Astrocyte of the cerebellum (primary cell): ENCODE measurements at regions not wholly inside any gene's neighbourhood (a gene's known extent, or its start where the extent isn't known, plus 50 kb on each side); places are given as distances from the start of the nearest gene placed in this dataset.

Experiments used
- DNase-seq: peaks from one replicate; pipeline ENCODE4 v3.0.0-alpha.2; 2011; ENCODE audit warnings: low read depth
- H3K4me3 ChIP-seq: 2 replicates; pipeline ENCODE4 v1.5.1; 2011; ENCODE audit warnings: mild to moderate bottlenecking, low read depth, low read length, moderate library complexity
- CTCF ChIP-seq: IDR thresholded peaks from 2 replicates; pipeline ENCODE4 v1.5.1; 2012; ENCODE audit warnings: low read length, low read depth, moderate library complexity, mild to moderate bottlenecking; ENCODE audit errors: missing control alignments
- in situ Hi-C: cut with HindIII; loops from 2 replicates; pipeline ENCODE4 v1.10.0; 2017; ENCODE audit warnings: low sequenced_read_pairs

- in situ Hi-C loops = no loop called here
- no peak for TF ChIP-seq CTCF
- H3K4me3 ChIP-seq = no peak overlapping the region
- DNase-seq = no peak
Measured at GRCh38 chr12:43665091-43665490, 93.5 kb downstream of the PUS7L start.

GRCh38 chr12:43662736-43663135 is 95.9 kb downstream of the PUS7L start:
- in situ Hi-C loops = no loop called here
- DNase-seq = no peak
- TF ChIP-seq CTCF = no peak

GRCh38 chr12:43655586-43655985 is 103.0 kb downstream of the PUS7L start:
- TF ChIP-seq CTCF = no peak
- DNase-seq = peak; percentile 36
- in situ Hi-C loops = no loop called here

More at GRCh38 chr12:43662736-43663135, 95.9 kb downstream of the PUS7L start:
- no peak overlapping the region for H3K4me3 ChIP-seq

GRCh38 chr12:43653917-43654316 is 101.9 kb upstream of the ADAMTS20 start:
- TF ChIP-seq CTCF = no peak
- no peak overlapping the region for H3K4me3 ChIP-seq
- no peak for DNase-seq
- in situ Hi-C loops = no loop called here

More at GRCh38 chr12:43655586-43655985, 103.0 kb downstream of the PUS7L start:
- no peak overlapping the region for H3K4me3 ChIP-seq

GRCh38 chr12:43653289-43653915 is 101.4 kb upstream of the ADAMTS20 start:
- no peak overlapping the region for H3K4me3 ChIP-seq
- no peak for TF ChIP-seq CTCF
- in situ Hi-C loops = no loop called here
- no peak for DNase-seq

GRCh38 chr12:43648636-43649035 is 96.6 kb upstream of the ADAMTS20 start:
- in situ Hi-C loops = no loop called here
- DNase-seq = no peak
- no peak for TF ChIP-seq CTCF
- H3K4me3 ChIP-seq = no peak overlapping the region

- TF ChIP-seq CTCF = no peak
- DNase-seq = no peak
- H3K4me3 ChIP-seq = no peak overlapping the region
- in situ Hi-C loops = no loop called here
Measured at GRCh38 chr12:43638806-43639205, 86.8 kb upstream of the ADAMTS20 start.
